GM12875 (cell line): ENCODE measurements at regions not wholly inside any gene's neighbourhood (a gene's known extent, or its start where the extent isn't known, plus 50 kb on each side); places are given as distances from the start of the nearest gene placed in this dataset.
"Not testable (repeated sequence)": the region's sequence is repeated elsewhere in the genome, so short reads cannot be mapped to it uniquely, and the experiment has no call there.

Source experiments
- H3K4me3 ChIP-seq: one replicate; pipeline ENCODE4 v1.5.1; 2011; ENCODE audit warnings: low read depth, low read length, control low read depth
- CTCF ChIP-seq: IDR thresholded peaks from 2 replicates; pipeline ENCODE4 v1.5.1; 2011; ENCODE audit warnings: low read depth, mild to moderate bottlenecking, control low read depth, inconsistent platforms, low read length, moderate library complexity, borderline replicate concordance; ENCODE audit not compliant: insufficient read depth

GRCh38 chr9:7739595-7739994 lies 60.0 kb downstream of the DMAC1 start:
- H3K4me3 ChIP-seq, result no peak overlapping the region
- TF ChIP-seq CTCF, result no peak

- H3K4me3 ChIP-seq, result no peak overlapping the region
- no peak for TF ChIP-seq CTCF
Observed at GRCh38 chr9:7735311-7735710, 64.3 kb downstream of the DMAC1 start.

- no peak for TF ChIP-seq CTCF
- H3K4me3 ChIP-seq, result no peak overlapping the region
Observed at GRCh38 chr9:7730164-7730445, 69.5 kb downstream of the DMAC1 start.

- no peak overlapping the region for H3K4me3 ChIP-seq
- TF ChIP-seq CTCF, result no peak
Observed at GRCh38 chr9:7729371-7730163, 70.0 kb downstream of the DMAC1 start.

GRCh38 chr9:7721291-7721690 lies 78.3 kb downstream of the DMAC1 start:
- no peak for TF ChIP-seq CTCF
- no peak overlapping the region for H3K4me3 ChIP-seq

GRCh38 chr9:7713088-7713487 lies 86.5 kb downstream of the DMAC1 start:
- H3K4me3 ChIP-seq, result not testable (repeated sequence)

DNA sequence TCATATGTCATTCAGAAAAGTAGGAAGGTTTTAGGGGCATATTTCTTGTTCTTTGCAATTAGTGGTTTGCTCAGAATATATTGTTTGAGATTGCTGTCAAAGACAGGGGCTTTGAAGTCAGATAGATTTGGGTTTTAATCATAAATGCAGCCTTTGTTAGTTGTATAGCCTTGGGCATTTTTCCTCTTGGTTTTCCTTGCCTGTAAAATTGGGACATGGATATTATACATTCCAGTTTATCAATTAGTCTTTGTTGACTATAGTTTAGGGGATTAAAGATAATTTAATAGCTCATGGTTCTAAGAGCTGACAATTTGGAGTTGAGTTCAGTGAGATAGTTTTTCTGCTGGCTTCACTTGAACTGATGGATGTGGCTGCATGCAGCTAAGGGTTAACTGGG lies 88.9 kb downstream of the DMAC1 start:
- no peak for TF ChIP-seq CTCF
- no peak overlapping the region for H3K4me3 ChIP-seq

GRCh38 chr9:7707934-7708333 lies 91.6 kb downstream of the DMAC1 start:
- no peak overlapping the region for H3K4me3 ChIP-seq
- no peak for TF ChIP-seq CTCF
